ENCODE measurements at regions not wholly inside any gene's neighbourhood (a gene's known extent, or its start where the extent isn't known, plus 50 kb on each side); places are given as distances from the start of the nearest gene placed in this dataset.

DNA sequence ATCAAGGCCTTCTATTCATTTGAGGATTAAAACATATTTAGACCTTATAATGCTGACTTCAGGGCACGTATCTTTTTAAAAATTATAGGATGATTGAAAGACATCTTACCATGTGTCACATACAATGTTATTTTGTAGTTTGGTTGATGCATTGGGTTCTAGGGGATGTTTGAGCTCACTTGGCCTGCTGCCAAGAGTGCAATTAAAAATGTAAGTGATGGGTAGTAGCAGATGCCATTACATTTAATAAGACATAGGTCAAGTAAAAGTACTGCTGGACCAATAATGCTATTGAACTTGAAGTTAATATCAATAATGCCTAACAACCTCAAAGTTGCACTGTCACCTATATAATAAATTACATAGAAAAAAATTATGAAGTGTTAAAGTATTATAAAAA, 616.5 kb upstream of the RGS18 start (continued):
- TF ChIP-seq PPARA (CRISPR knock-in tag; IDR thresholded peaks at IDR 0.05; ENCODE audit: borderline replicate concordance) = no peak
- no peak for TF ChIP-seq ZNF565 (CRISPR knock-in tag; conservative IDR thresholded peaks at IDR 0.05; ENCODE audit: low read depth)
- TF ChIP-seq, protein P1, sequence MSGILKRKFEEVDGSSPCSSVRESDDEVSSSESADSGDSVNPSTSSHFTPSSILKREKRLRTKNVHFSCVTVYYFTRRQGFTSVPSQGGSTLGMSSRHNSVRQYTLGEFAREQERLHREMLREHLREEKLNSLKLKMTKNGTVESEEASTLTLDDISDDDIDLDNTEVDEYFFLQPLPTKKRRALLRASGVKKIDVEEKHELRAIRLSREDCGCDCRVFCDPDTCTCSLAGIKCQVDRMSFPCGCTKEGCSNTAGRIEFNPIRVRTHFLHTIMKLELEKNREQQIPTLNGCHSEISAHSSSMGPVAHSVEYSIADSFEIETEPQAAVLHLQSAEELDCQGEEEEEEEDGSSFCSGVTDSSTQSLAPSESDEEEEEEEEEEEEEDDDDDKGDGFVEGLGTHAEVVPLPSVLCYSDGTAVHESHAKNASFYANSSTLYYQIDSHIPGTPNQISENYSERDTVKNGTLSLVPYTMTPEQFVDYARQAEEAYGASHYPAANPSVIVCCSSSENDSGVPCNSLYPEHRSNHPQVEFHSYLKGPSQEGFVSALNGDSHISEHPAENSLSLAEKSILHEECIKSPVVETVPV (CRISPR knock-in tag; IDR thresholded peaks at IDR 0.05) = no peak
- TF ChIP-seq, protein P2, sequence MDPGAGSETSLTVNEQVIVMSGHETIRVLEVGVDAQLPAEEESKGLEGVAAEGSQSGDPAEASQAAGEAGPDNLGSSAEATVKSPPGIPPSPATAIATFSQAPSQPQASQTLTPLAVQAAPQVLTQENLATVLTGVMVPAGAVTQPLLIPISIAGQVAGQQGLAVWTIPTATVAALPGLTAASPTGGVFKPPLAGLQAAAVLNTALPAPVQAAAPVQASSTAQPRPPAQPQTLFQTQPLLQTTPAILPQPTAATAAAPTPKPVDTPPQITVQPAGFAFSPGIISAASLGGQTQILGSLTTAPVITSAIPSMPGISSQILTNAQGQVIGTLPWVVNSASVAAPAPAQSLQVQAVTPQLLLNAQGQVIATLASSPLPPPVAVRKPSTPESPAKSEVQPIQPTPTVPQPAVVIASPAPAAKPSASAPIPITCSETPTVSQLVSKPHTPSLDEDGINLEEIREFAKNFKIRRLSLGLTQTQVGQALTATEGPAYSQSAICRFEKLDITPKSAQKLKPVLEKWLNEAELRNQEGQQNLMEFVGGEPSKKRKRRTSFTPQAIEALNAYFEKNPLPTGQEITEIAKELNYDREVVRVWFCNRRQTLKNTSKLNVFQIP (CRISPR knock-in tag; IDR thresholded peaks at IDR 0.05; ENCODE audit: borderline replicate concordance, low read depth) = no peak

DNA sequence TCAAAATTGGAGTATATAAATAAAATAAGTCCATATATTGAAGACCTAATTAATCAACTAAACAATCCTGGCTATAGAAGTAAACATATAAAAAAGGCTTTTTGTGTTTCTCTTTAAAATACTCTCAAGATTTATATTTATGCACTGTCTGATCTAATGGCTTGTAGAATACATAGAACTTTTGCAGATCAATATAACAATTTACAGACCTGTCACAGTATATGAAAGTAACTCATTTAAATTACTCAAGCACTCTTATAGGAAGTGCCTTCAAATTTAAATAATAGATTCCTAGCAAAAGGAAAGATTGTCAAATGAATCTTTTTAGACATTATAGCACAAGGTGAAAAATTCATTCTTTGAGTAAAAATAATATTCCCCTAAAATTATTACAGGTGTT, 615.8 kb upstream of the RGS18 start:
- TF ChIP-seq ESRRG (CRISPR knock-in tag; IDR thresholded peaks at IDR 0.05) = no peak
- TF ChIP-seq BACH2 (CRISPR knock-in tag; IDR thresholded peaks at IDR 0.05; ENCODE audit: borderline replicate concordance) = no peak
- TF ChIP-seq GLIS3 (CRISPR knock-in tag; IDR thresholded peaks at IDR 0.05) = no peak
- TF ChIP-seq TOX (CRISPR knock-in tag; IDR thresholded peaks at IDR 0.05; ENCODE audit: borderline replicate concordance) = no peak
- no peak for TF ChIP-seq ZNF70 (CRISPR knock-in tag; IDR thresholded peaks at IDR 0.05)
- TF ChIP-seq ISL1 (CRISPR knock-in tag; IDR thresholded peaks at IDR 0.05) = no peak
- no peak for TF ChIP-seq ZC3H10 (CRISPR knock-in tag; IDR thresholded peaks at IDR 0.05)
- TF ChIP-seq ZNF565 (CRISPR knock-in tag; conservative IDR thresholded peaks at IDR 0.05; ENCODE audit: low read depth) = no peak
- TF ChIP-seq OSR1 (CRISPR knock-in tag; IDR thresholded peaks at IDR 0.05) = no peak
- TF ChIP-seq, protein P3, sequence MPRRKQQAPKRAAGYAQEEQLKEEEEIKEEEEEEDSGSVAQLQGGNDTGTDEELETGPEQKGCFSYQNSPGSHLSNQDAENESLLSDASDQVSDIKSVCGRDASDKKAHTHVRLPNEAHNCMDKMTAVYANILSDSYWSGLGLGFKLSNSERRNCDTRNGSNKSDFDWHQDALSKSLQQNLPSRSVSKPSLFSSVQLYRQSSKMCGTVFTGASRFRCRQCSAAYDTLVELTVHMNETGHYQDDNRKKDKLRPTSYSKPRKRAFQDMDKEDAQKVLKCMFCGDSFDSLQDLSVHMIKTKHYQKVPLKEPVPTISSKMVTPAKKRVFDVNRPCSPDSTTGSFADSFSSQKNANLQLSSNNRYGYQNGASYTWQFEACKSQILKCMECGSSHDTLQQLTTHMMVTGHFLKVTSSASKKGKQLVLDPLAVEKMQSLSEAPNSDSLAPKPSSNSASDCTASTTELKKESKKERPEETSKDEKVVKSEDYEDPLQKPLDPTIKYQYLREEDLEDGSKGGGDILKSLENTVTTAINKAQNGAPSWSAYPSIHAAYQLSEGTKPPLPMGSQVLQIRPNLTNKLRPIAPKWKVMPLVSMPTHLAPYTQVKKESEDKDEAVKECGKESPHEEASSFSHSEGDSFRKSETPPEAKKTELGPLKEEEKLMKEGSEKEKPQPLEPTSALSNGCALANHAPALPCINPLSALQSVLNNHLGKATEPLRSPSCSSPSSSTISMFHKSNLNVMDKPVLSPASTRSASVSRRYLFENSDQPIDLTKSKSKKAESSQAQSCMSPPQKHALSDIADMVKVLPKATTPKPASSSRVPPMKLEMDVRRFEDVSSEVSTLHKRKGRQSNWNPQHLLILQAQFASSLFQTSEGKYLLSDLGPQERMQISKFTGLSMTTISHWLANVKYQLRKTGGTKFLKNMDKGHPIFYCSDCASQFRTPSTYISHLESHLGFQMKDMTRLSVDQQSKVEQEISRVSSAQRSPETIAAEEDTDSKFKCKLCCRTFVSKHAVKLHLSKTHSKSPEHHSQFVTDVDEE (CRISPR knock-in tag; IDR thresholded peaks at IDR 0.05) = no peak
- no peak for TF ChIP-seq RARB (CRISPR knock-in tag; IDR thresholded peaks at IDR 0.05)
- TF ChIP-seq, protein P1 (CRISPR knock-in tag; IDR thresholded peaks at IDR 0.05) = no peak
- TF ChIP-seq, protein P4, sequence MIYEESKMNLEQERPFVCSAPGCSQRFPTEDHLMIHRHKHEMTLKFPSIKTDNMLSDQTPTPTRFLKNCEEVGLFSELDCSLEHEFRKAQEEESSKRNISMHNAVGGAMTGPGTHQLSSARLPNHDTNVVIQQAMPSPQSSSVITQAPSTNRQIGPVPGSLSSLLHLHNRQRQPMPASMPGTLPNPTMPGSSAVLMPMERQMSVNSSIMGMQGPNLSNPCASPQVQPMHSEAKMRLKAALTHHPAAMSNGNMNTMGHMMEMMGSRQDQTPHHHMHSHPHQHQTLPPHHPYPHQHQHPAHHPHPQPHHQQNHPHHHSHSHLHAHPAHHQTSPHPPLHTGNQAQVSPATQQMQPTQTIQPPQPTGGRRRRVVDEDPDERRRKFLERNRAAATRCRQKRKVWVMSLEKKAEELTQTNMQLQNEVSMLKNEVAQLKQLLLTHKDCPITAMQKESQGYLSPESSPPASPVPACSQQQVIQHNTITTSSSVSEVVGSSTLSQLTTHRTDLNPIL (CRISPR knock-in tag; IDR thresholded peaks at IDR 0.05; ENCODE audit: low read depth) = no peak
- no peak for TF ChIP-seq ZFP3 (CRISPR knock-in tag; IDR thresholded peaks at IDR 0.05)
- TF ChIP-seq, protein P5, sequence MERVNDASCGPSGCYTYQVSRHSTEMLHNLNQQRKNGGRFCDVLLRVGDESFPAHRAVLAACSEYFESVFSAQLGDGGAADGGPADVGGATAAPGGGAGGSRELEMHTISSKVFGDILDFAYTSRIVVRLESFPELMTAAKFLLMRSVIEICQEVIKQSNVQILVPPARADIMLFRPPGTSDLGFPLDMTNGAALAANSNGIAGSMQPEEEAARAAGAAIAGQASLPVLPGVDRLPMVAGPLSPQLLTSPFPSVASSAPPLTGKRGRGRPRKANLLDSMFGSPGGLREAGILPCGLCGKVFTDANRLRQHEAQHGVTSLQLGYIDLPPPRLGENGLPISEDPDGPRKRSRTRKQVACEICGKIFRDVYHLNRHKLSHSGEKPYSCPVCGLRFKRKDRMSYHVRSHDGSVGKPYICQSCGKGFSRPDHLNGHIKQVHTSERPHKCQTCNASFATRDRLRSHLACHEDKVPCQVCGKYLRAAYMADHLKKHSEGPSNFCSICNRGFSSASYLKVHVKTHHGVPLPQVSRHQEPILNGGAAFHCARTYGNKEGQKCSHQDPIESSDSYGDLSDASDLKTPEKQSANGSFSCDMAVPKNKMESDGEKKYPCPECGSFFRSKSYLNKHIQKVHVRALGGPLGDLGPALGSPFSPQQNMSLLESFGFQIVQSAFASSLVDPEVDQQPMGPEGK (CRISPR knock-in tag; IDR thresholded peaks at IDR 0.05; ENCODE audit: borderline replicate concordance) = no peak
- no peak for TF ChIP-seq ARNTL (CRISPR knock-in tag; IDR thresholded peaks at IDR 0.05; ENCODE audit: borderline replicate concordance, low read depth)
- TF ChIP-seq PPARA (CRISPR knock-in tag; IDR thresholded peaks at IDR 0.05; ENCODE audit: borderline replicate concordance) = no peak
- no peak for TF ChIP-seq CSDC2 (CRISPR knock-in tag; IDR thresholded peaks at IDR 0.05)
- TF ChIP-seq SNAI2 (CRISPR knock-in tag; IDR thresholded peaks at IDR 0.05) = no peak
- TF ChIP-seq ZFP30 (CRISPR knock-in tag; IDR thresholded peaks at IDR 0.05) = no peak
- ATAC-seq = no peak

All from SK-N-SH treated with all-trans-retinoic acid at 6 μM for 48 hours (cell line).